Gastroesophageal sphincter (tissue), 4 donors: ENCODE measurements at regions not wholly inside any gene's neighbourhood (a gene's known extent, or its start where the extent isn't known, plus 50 kb on each side); places are given as distances from the start of the nearest gene placed in this dataset.

Experiments
- ATAC-seq: fragments of 150-250 bp; one replicate; pipeline ENCODE4 v1.9.1; 2016; ENCODE audit warnings: mild to moderate bottlenecking, moderate library complexity
- H3K27ac ChIP-seq, 4 donors: fragments of 200-600 bp; sonication (generic) in 3 of 4; 1 replicate in 3 of 4; 2 replicates in 1 of 4; pipeline ENCODE4 v1.5.1; 2016 to 2019
- H3K27me3 ChIP-seq: fragments of 200-600 bp; sonication (generic); one replicate; pipeline ENCODE4 v1.5.1; 2019
- H3K36me3 ChIP-seq, 2 donors: fragments of 200-600 bp; sonication (generic); one replicate each; pipeline ENCODE4 v1.5.1; 2019; ENCODE audit warnings: control low read depth in 1 of 2
- H3K4me1 ChIP-seq, 3 donors: fragments of 200-600 bp; sonication (generic); 1 replicate in 2 of 3; 2 replicates in 1 of 3; pipeline ENCODE4 v1.5.1; 2016 to 2019; ENCODE audit warnings: control low read depth in 2 of 3
- H3K4me3 ChIP-seq, 2 donors: fragments of 200-600 bp; sonication (generic); one replicate each; pipeline ENCODE4 v1.5.1; 2019; ENCODE audit warnings: mild to moderate bottlenecking in 1 of 2, moderate library complexity in 1 of 2
- H3K9me3 ChIP-seq, 3 donors: fragments of 200-600 bp; sonication (generic); one replicate each; pipeline ENCODE4 v1.5.1; 2017 to 2019; ENCODE audit warnings: control low read depth in 2 of 3
- CTCF ChIP-seq, 4 experiments: fragments of 200-600 bp in 2 of 4; fragments of 450-650 bp in 2 of 4; sonication (generic) in 1 of 4; IDR thresholded peaks; one replicate each; pipeline ENCODE4 v1.5.1; 2017 to 2019; ENCODE audit warnings: antibody characterized with exemption in 4 of 4, mild to moderate bottlenecking in 2 of 4, moderate library complexity in 2 of 4
- EP300 ChIP-seq: sonication (generic); formaldehyde crosslinking; IDR thresholded peaks from one replicate; pipeline ENCODE4 v1.6.1; 2017; ENCODE audit warnings: antibody characterized with exemption, mild to moderate bottlenecking
- POLR2A ChIP-seq, 2 donors: fragments of 450-650 bp; IDR thresholded peaks; one replicate each; pipeline ENCODE4 v1.6.1; 2017; ENCODE audit warnings: antibody characterized with exemption in 2 of 2, mild to moderate bottlenecking in 2 of 2, moderate library complexity in 1 of 2
- POLR2AphosphoS5 ChIP-seq: sonication (generic); formaldehyde crosslinking; IDR thresholded peaks from one replicate; pipeline ENCODE4 v1.6.1; 2017; ENCODE audit warnings: antibody characterized with exemption
- WGBS, 2 donors: methylation state at CpG; one replicate each; pipeline ENCODE4 v1.1.5; 2018; ENCODE audit warnings: low coverage in 1 of 2; 5-methylcytosine and 5-hydroxymethylcytosine counted together

- ATAC-seq: peak; percentile 38
- H3K27me3 ChIP-seq: no peaks in the 10 kb centered on the region
- peak overlapping the region in 3 of 4 donors; percentile 53 to 61 (median 60) for H3K27ac ChIP-seq
- H3K9me3 ChIP-seq: peaks cover 0 to 6% (median 0%) of the 10 kb centered on the region in 3 donors
- TF ChIP-seq EP300: no peak
- TF ChIP-seq CTCF (IDR thresholded peaks at IDR 0.05): no peak
- TF ChIP-seq POLR2AphosphoS5: peak; percentile 56
- no peak overlapping the region for H3K4me3 ChIP-seq
- H3K36me3 ChIP-seq: no peaks in the 10 kb centered on the region
- peaks cover 0 to 26% (median 9%) of the 10 kb centered on the region in 3 donors for H3K4me1 ChIP-seq
- WGBS, 2 donors: 50 to 93% methylated on average over 2 to 4 of the region's 20 CpGs
These were observed 211.1 kb downstream of the ANKRD60 start for GRCh38 chr20:58017231-58017969.

GRCh38 chr20:58016779-58017178 is 211.7 kb downstream of the ANKRD60 start:
- peaks cover 0 to 6% (median 0%) of the 10 kb centered on the region in 3 donors for H3K9me3 ChIP-seq
- no peaks in the 10 kb centered on the region for H3K27me3 ChIP-seq
- TF ChIP-seq EP300 (no peak), POLR2A (IDR thresholded peaks at IDR 0.05) (no peak), POLR2AphosphoS5 (no peak), CTCF (IDR thresholded peaks at IDR 0.05) (no peak)
- no peaks in the 10 kb centered on the region for H3K36me3 ChIP-seq
- ATAC-seq: no peak
- peak overlapping the region in 2 of 4 donors; percentile 6 to 8 for H3K27ac ChIP-seq
- 60 to 67% methylated on average over 1 to 2 of the region's 2 CpGs for WGBS, 2 donors
- H3K4me1 ChIP-seq: peaks cover 0 to 26% (median 9%) of the 10 kb centered on the region in 3 donors
- H3K4me3 ChIP-seq: no peak overlapping the region

- Histone ChIP-seq H3K27ac (no peak overlapping the region), H3K27me3 (peaks cover 10% of the 10 kb centered on the region), H3K36me3 (no peaks in the 10 kb centered on the region), H3K9me3 (peaks cover 0 to 6% (median 0%) of the 10 kb centered on the region in 3 donors), H3K4me1 (peaks cover 0 to 8% (median 0%) of the 10 kb centered on the region in 3 donors), H3K4me3 (no peak overlapping the region)
- TF ChIP-seq POLR2A (IDR thresholded peaks at IDR 0.05) (no peak), EP300 (no peak), CTCF (IDR thresholded peaks at IDR 0.05) (no peak), POLR2AphosphoS5 (no peak)
- 59 to 83% methylated on average over 4 of the region's 5 CpGs for WGBS, 2 donors
- ATAC-seq: no peak
These were observed 213.7 kb downstream of the ANKRD60 start for GRCh38 chr20:58014628-58015315.

- Histone ChIP-seq H3K27me3 (peaks cover 10% of the 10 kb centered on the region), H3K36me3 (no peaks in the 10 kb centered on the region), H3K9me3 (peaks cover 0 to 6% (median 0%) of the 10 kb centered on the region in 3 donors), H3K4me1 (no peaks in the 10 kb centered on the region), H3K4me3 (no peak overlapping the region), H3K27ac (no peak overlapping the region)
- TF ChIP-seq POLR2A (IDR thresholded peaks at IDR 0.05) (no peak), CTCF (IDR thresholded peaks at IDR 0.05) (no peak), POLR2AphosphoS5 (no peak), EP300 (no peak)
- 50 to 69% methylated on average over 6 to 12 of the region's 16 CpGs for WGBS, 2 donors
- ATAC-seq: no peak
These were observed 215.5 kb downstream of the ANKRD60 start for GRCh38 chr20:58012731-58013510.
